Keratinocyte (primary cell): ENCODE measurements at regions not wholly inside any gene's neighbourhood (a gene's known extent, or its start where the extent isn't known, plus 50 kb on each side); places are given as distances from the start of the nearest gene placed in this dataset.

Experiments used
- EZH2 ChIP-seq: IDR thresholded peaks from one replicate; pipeline ENCODE4 v1.6.1; 2012; ENCODE audit warnings: inconsistent platforms, mild to moderate bottlenecking, low read length, moderate library complexity
- TF ChIP-seq, protein P1 (sequence below), 3 experiments: IDR thresholded peaks in 1 of 3; conservative IDR thresholded peaks in 1 of 3; optimal IDR thresholded peaks in 1 of 3; 2 replicates in 2 of 3; 3 replicates in 1 of 3; pipeline versions ENCODE3 to v1.5.1; 2011; ENCODE audit warnings: low read length in 3 of 3, mild to moderate bottlenecking in 3 of 3, moderate library complexity in 2 of 3, control low read depth in 1 of 3, inconsistent platforms in 1 of 3; ENCODE audit not compliant: insufficient read depth in 2 of 3; ENCODE audit errors: extremely low read depth in 1 of 3

DNA sequence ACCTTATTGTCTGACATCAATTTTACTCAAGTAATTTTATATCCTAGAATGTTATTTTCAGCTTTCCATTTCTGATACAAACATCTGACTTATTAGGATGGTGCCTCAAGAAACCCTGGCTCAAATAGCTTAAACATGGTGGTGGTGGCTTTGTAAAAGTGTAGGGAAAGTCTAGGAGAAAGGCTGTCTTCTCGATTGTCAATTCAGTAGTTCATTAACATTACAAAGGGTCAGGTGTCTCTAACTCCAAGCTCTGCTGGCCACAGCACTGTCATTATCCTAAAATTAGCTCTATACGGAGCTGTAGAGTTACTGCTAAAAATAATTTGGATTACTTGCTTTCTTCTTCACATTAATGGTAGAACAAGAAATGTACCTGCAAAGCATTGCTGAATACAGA, 1360.1 kb upstream of the CDH6 start:
- TF ChIP-seq, protein P1, sequence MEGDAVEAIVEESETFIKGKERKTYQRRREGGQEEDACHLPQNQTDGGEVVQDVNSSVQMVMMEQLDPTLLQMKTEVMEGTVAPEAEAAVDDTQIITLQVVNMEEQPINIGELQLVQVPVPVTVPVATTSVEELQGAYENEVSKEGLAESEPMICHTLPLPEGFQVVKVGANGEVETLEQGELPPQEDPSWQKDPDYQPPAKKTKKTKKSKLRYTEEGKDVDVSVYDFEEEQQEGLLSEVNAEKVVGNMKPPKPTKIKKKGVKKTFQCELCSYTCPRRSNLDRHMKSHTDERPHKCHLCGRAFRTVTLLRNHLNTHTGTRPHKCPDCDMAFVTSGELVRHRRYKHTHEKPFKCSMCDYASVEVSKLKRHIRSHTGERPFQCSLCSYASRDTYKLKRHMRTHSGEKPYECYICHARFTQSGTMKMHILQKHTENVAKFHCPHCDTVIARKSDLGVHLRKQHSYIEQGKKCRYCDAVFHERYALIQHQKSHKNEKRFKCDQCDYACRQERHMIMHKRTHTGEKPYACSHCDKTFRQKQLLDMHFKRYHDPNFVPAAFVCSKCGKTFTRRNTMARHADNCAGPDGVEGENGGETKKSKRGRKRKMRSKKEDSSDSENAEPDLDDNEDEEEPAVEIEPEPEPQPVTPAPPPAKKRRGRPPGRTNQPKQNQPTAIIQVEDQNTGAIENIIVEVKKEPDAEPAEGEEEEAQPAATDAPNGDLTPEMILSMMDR (optimal IDR thresholded peaks at IDR 0.05 in 1 of 3, IDR thresholded peaks at IDR 0.05 in 1 of 3, conservative IDR thresholded peaks at IDR 0.05 in 1 of 3; ENCODE audit: extremely low read depth in 1 of 3, insufficient read depth in 2 of 3, low read length in 3 of 3) = no peak
- TF ChIP-seq EZH2 = no peak
